Left cardiac atrium (tissue), 4 donors: ENCODE measurements at regions not wholly inside any gene's neighbourhood (a gene's known extent, or its start where the extent isn't known, plus 50 kb on each side); places are given as distances from the start of the nearest gene placed in this dataset.
A peak's percentile ranks its signal among the peaks of the same experiment; 100 is the strongest.

ENCODE experiments used
- ATAC-seq, 2 donors: fragments of 200-7000 bp; cut with Tn5 transposase; one replicate each; pipeline ENCODE4 v1.9.1; 2020; ENCODE audit warnings: mild to moderate bottlenecking in 2 of 2, moderate library complexity in 2 of 2
- DNase-seq: peaks from one replicate; pipeline ENCODE4 v3.0.0-alpha.2; 2020
- intact Hi-C, 2 donors: fragments of 100-400 bp; cut with DNase I; formaldehyde crosslinking; loops; one replicate each; pipeline versions ENCODE4 v1.14.1 to v1.15.1; 2022 to 2023
- donor health status: DM: no; HTN: yes; CAD: no.
- donor health status: DM: no; HTN: yes; CAD: no; lungs with severe emphysema.
- donor health status: DM: yes; HTN: yes; CAD: no.
- donor health status: Dilated cardiomyopathy.

- no peak for ATAC-seq
- intact Hi-C loops = no loop called here
- DNase-seq = no peak
Measured at GRCh38 chr6:153927867-153928266, 111.2 kb upstream of the OPRM1 start.

DNA sequence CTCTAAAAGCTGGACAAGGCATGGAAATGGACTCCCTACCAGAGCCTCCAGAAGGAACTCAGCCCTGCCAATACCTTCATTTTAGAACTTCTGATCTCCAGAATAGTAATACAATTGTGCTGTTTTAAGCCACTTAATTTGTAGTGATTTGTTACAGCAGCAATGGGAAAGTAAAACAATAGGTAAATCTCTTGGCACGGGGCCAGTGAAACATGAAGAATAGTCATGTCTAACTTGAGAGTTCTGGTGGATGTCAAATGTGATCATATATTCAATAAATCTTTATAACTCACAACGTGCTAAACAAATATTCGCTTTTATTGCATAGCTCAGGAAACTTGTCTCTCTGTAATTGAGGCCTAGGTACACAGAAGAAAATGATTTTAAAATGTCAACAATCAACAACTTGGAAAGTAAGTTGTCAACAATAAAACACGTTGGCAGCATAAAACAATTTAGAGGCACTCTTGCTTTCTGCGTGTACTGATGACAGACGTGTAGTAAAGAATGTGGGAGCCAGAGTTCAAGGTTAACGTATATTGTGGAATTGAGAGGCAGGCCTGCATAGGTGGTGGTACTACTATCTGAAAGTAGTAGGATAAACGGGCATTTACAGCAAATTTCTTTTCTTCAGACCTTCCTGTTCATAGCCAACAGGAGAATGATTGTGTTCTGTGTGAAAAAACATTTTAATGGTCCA lies 140.5 kb upstream of the OPRM1 start:
- ATAC-seq (no peak), DNase-seq (no peak)
- intact Hi-C loops = no loop called here

- intact Hi-C loops = no loop called here
Measured at GRCh38 chr6:153882411-153882810, 156.6 kb upstream of the OPRM1 start.

DNA sequence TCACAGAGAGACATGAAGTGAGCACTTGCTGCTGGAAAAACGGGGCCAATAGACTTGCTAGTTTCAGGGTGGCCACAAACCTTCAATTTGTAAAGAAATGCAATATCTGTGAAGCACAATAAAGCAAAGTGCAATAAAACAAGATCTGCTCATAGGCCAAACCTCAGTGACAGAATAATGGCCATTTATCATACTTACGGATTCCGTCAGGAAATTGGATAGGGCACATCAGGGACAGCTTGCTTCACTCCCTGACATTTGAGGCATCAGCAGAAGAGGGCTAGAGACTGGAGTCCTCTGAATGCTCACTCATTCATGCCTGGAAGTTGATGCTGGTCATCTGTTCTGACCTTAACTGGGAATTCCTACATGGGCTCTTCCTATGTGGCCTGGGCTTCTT lies 165.5 kb upstream of the OPRM1 start:
- intact Hi-C loops = no loop called here
- ATAC-seq = no peak

More at GRCh38 chr6:153882411-153882810, 156.6 kb upstream of the OPRM1 start:
- ATAC-seq (no peak), DNase-seq (no peak)

DNA sequence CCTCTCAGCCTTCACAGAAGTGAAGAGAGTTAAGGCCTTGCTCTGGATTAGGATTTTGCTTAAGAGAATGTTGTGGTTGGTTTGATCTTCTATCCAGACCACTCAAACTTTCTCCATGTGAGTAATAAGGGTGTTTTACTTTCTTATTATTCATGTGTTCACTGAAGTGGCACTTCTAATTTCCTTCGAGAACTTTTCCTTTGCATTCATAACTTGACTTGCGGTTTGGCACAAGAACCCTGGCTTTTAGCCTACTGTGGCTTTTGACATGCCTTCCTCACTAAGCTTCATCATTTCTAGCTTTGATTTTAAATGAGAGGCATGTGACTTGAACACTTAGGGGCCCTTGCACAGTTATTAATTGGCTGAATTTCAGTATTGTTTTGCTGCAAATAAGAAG lies 166.1 kb upstream of the OPRM1 start:
- intact Hi-C loops = no loop called here
- no peak for DNase-seq

More for the DNA sequence above, 165.5 kb upstream of the OPRM1 start:
- DNase-seq = no peak

DNA sequence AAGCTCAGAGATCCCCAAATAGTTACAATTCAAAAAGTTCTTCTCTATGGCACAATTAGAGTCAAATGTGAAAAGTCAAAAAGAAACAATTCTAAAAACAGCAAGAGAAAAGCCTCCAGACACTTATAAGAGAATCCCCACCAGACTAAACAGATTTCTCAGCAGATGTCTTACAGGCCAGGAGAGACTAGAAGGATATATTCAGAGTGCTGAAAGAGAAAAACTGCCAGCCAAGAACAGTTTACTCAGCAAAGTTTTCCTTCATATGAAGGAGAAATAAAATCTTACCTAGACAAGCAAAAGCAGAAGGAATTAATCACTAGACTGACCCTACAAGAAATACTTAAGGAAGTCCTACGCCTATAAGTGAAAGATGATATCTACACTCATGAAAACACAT lies 176.1 kb upstream of the OPRM1 start:
- no peak for ATAC-seq
- DNase-seq = no peak
- intact Hi-C loops = no loop called here

More for the DNA sequence above, 166.1 kb upstream of the OPRM1 start:
- ATAC-seq = no peak

DNA sequence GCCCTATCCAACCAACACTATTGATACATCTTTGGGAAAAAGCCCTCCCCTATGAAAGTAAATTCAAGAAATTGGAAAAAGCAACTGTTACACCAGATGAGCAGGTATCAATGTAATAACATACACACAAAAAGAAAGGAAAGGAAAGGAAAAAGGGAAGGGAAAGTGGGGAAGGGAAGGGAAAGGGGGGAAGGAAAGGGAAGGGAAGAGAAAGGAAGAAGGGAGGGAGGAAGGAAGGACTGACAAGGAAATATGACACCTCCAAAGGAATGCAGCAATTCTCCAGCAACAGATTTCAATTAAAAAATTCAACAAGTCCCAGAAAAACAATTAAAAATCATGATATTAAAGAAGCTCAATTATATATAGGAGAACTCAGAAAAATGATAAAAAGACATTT lies 176.9 kb upstream of the OPRM1 start:
- ATAC-seq (no peak), DNase-seq (no peak)
- intact Hi-C loops = no loop called here

DNA sequence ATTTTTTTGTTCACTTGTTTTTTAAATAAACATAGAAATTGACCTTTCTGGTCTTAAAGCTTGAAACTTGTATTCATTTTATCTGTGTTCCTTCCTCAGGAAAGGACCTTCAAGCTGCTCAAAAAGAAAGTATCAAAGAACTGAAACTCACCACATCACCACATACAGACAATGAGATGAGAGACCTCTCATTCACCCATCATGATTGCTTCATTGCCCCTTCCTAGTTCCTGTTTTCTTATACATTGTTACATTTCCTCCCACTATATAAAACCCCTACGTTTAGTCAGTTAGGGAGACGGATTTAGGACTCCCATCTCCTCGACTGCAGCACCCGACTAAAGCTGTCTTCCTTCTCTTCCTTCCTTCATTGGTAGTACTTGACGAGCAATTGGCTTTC lies 180.5 kb upstream of the OPRM1 start:
- no peak for DNase-seq
- intact Hi-C loops = no loop called here
- ATAC-seq = no peak

- intact Hi-C loops = no loop called here
- ATAC-seq (no peak), DNase-seq (no peak)
Measured at GRCh38 chr6:153856929-153857376, 182.1 kb upstream of the OPRM1 start.

DNA sequence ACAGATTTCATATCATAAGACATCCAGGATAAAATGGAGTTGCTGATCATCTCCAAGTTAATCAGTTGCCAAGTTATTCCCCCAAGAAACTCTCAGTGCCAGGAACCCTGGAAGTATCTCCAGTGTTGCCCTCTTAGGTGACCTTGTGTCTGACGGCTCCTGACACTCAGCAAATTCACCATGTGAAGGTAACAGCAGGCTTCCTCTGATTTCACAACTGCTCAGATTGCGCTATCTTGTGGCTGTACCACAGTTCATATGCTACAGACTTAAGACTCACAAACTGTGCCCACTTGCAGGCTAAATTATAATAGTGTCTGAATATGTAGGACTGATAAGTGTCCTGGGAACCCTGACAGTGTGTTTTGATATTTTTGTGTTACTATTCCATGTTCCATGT lies 186.6 kb upstream of the OPRM1 start:
- intact Hi-C loops = no loop called here
- ATAC-seq = no peak
- DNase-seq = no peak

DNA sequence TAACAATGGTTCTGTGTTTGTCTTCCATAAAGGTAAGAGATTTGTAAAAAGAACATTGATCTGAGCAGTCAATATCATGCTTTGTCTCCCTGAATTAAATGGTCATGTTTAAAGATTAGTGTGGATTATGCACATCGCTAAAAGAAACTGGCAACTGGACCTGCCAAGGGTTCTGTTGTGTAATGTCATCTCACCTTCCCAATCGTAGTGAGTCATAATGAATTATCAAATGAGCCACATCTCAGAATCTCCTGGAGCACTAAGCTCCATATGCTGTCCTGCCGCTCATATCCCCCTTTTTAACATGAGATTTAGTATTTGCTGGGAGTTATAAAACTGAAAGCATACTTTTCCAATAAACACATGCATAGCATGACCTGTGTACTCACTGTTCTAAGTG lies 187.0 kb upstream of the OPRM1 start:
- DNase-seq (no peak), ATAC-seq (no peak)
- intact Hi-C loops = no loop called here

DNA sequence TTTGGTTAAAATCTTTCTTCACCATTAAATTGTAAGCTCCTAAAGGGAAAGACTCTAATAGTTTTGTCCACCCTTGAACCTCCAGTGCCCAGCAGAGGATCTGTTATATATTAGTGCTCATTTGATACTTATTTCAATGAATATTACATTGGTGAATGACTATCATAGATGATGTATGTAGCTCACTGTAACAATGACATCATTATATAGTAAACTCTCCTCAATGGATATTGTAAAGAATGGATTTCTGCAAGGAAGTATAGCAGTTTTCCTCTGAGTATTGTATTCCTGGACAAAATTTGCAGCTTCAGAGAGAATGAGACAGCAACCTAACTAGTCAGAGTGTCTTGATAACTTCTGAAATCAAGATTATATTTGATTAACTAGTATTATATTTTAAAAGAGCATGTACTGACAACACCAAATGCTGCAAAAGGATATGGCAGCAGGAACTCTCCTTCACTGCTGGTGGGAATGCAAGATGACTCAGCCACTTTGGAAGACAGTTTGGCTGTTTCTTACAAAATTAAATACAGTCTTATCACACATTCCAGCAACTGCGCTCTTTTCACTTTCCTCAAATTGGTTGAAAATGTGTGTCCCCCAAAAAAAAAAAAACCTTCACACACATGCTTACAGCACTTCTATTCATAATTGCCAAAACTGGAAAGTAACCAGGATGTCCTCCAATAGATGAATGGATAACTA lies 189.8 kb upstream of the OPRM1 start:
- intact Hi-C loops = no loop called here
- ATAC-seq (peak in 1 of 2 donors; percentile 51), DNase-seq (no peak)

DNA sequence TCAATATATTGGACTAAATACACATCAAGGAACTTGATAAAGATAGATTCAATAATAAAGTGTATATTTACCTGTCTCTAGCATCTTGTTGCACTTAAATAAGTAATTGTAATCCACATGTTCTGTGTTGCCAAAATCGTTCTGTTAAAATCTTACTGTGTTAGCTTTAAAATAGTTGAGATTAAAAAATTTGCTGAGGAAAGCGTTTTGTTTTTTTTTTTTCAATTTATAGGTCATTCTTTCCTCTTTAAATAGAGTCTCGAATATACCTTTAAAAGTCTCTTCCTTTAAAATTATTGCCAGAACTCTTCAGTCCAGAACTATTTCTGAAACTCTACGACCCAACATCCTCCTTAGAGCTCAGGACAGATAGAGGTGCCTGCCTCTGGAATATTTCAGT lies 195.6 kb upstream of the OPRM1 start:
- intact Hi-C loops = no loop called here
- no peak for ATAC-seq
- no peak for DNase-seq

- no peak for ATAC-seq
- intact Hi-C loops = no loop called here
- no peak for DNase-seq
Measured at GRCh38 chr6:153842491-153842890, 196.5 kb upstream of the OPRM1 start.

DNA sequence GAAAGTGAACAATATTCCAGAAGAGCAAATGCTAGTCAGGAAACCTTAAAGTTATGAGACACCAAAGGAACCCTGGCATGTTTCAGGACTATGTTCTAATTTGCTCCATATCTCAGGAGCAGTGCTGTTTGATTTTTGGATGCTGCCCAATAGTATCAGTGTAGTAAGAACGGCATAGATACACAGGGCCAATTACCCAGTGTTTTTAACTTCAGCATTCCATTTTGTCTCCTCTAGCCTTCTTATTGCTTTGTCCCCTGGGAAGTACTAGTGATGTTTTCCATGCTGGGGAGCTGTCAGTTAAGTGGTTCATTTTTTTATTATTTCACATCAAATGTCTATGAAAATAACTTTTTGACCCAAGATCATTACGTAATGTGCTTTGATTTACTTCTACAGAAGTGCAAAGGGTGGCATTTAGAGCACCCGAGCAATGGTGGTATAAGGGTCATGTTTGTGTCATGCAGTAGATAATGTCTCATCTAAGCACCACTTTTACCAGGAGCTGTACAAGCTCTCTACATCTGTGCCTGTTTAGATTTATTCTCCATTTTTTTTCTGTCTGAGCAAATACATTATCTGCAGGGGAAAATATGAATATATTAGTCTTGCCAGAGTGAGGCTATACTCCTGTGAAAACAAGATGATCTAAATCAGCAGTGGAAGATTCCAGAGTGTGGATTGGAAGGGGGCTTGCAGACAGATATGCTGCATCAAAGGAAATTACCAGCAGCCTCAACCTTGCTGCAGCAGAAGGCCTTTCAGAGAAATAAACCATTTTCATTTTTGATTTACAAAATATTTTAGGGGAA lies 198.8 kb upstream of the OPRM1 start:
- intact Hi-C loops = no loop called here
- no peak for DNase-seq
- ATAC-seq = peak in 1 of 2 donors; percentile 63

DNA sequence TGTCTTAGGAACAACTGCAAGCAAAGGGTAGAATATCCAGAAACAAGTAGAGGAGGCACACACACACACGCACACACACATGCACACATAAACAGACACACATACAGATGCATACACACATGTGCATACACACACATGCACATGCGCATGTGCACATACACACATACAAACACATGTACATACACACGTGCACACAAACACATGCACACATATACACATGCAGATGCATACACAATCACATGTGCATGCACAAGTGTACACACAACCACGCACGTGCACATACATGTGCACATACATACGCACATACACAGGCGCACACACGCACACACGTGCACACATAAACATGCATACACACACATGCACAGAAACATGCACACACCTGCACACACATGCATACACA lies 206.5 kb upstream of the OPRM1 start:
- intact Hi-C loops = no loop called here
- DNase-seq (no peak), ATAC-seq (no peak)

DNA sequence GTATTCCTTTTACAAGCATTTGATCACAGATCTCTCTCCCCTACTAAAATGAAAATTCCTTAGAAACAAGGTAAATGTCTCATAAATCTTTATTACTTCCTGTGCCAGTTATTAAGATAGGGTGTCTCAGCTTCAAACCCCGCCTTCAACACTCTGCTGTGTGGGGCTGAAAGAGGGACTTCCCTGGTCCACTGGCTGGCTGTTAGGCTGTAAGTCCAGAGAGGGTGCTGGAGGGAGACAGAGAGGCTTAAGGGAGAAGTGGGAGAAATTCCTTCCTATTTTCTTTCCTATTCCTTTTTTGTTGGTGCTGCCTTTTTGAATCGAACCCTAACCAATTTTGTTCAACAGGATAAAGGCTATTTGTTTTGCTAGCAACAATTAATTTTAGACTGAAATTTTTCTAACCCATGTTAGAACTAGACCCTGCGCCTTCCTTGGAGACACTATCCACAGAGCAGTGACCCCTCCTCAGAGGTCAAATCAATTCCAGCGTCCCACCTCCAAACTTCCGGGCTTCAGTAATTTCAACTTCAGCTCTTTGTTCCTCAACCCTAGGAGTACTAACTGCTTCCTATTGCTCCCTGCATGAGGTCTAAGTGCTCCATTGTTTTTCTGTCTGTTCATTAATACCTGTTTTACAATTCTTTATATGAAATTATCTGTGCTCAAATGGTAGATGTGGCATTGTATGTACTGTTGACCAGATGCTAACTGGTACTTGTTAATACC lies 207.5 kb upstream of the OPRM1 start:
- ATAC-seq = no peak
- intact Hi-C loops = no loop called here
- no peak for DNase-seq

DNA sequence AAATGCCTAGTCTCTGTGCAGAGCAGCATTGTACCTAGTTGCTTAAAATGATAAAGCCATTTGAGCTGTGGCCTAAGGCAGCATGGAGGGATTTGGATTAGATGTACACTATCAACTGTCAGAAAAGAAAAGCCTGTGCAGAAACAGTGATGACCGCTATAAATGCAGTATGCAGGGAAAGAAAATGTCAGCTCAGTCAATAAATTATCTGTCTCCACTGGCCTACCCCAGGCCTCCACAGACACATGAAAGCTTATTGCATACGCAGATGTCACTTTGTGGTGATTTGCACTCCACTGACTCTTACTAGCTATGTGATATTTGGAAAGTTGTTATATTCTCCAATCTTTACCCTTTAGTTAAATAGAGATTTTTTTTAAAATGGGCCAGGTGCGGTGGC lies 221.9 kb upstream of the OPRM1 start:
- DNase-seq (no peak), ATAC-seq (no peak)
- intact Hi-C loops = no loop called here

- ATAC-seq = peak in 1 of 2 donors; percentile 37
- intact Hi-C loops = no loop called here
- no peak for DNase-seq
Measured at GRCh38 chr6:153816366-153816765, 222.7 kb upstream of the OPRM1 start.

DNA sequence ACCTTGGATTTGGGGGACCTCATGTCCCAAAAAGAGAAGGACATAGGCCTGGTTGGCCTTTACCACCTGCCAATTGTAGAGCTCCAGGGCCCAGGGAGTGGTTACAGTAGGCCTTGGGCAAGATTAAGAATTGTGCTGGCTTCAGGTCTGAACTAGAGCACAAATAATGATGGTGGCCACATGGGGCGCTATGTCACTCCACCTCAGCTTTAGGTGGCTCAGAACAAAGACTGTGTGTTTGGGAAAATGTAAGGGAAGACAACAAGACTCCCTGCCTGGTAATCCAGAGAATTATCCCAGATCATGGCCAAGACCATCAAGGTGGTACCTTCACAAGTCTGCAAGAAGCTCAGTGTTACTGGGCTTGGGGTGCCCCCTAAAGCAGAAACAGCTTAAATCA lies 224.9 kb upstream of the OPRM1 start:
- intact Hi-C loops = no loop called here
- no peak for ATAC-seq
- DNase-seq = no peak
